Activated T-helper 1 cell treated with anti-CD3 and anti-CD28 coated beads, Interleukin-12 subunit alpha, Interleukin-12 subunit beta, Interleukin-2, Interleukin-4 antibody, amounts not matched to agents 30 ng/mL and 10 ng/mL and 1 ng/mL, durations not matched to agents 14 hours and 24 hours and 36 hours (primary cell): ENCODE measurements at regions not wholly inside any gene's neighbourhood (a gene's known extent, or its start where the extent isn't known, plus 50 kb on each side); places are given as distances from the start of the nearest gene placed in this dataset.

Experiments used
- DNase-seq: peaks from one replicate; pipeline ENCODE4 v3.0.0; 2021; ENCODE audit warnings: low spot score
- H3K27ac Mint-ChIP-seq: one replicate; pipeline ENCODE4 v1.8.0; 2021; ENCODE audit warnings: mild to moderate bottlenecking, mixed read lengths
- H3K27me3 Mint-ChIP-seq: one replicate; pipeline ENCODE4 v1.8.0; 2022; ENCODE audit warnings: mild to moderate bottlenecking, moderate library complexity, mixed read lengths; ENCODE audit not compliant: insufficient read depth
- H3K36me3 Mint-ChIP-seq: one replicate; pipeline ENCODE4 v1.8.0; 2021; ENCODE audit warnings: low read depth, mixed read lengths
- H3K4me1 Mint-ChIP-seq: one replicate; pipeline ENCODE4 v1.8.0; 2021; ENCODE audit warnings: low read depth, mixed read lengths
- H3K4me3 Mint-ChIP-seq: one replicate; pipeline ENCODE4 v1.8.0; 2021; ENCODE audit warnings: mild to moderate bottlenecking, moderate library complexity, mixed read lengths
- H3K9me3 Mint-ChIP-seq: one replicate; pipeline ENCODE4 v1.8.0; 2021; ENCODE audit warnings: mixed read lengths
- intact Hi-C: fragments of 100-400 bp; cut with micrococcal nuclease; formaldehyde crosslinking; loops from one replicate; pipeline ENCODE4 v1.15.1; 2024

- Mint-ChIP-seq H3K27ac (no peak overlapping the region), H3K4me3 (no peak overlapping the region), H3K27me3 (no peaks in the 10 kb centered on the region), H3K36me3 (peaks cover 2% of the 10 kb centered on the region), H3K9me3 (no peaks in the 10 kb centered on the region), H3K4me1 (peaks cover 16% of the 10 kb centered on the region)
- intact Hi-C loops, result no loop called here
- no peak for DNase-seq
Measured at GRCh38 chr12:92340003-92340402, 194.4 kb upstream of the BTG1 start.

- H3K4me1 Mint-ChIP-seq, result peaks cover 16% of the 10 kb centered on the region
- H3K36me3 Mint-ChIP-seq, result peaks cover 2% of the 10 kb centered on the region
- H3K27ac Mint-ChIP-seq, result no peak overlapping the region
- no peak for DNase-seq
- peaks cover 3% of the 10 kb centered on the region for H3K27me3 Mint-ChIP-seq
- intact Hi-C loops, result no loop called here
- H3K9me3 Mint-ChIP-seq, result no peaks in the 10 kb centered on the region
- no peak overlapping the region for H3K4me3 Mint-ChIP-seq
Measured at GRCh38 chr12:92339198-92339821, 193.7 kb upstream of the BTG1 start.

- peaks cover 21% of the 10 kb centered on the region for H3K4me1 Mint-ChIP-seq
- DNase-seq, result no peak
- peaks cover 2% of the 10 kb centered on the region for H3K36me3 Mint-ChIP-seq
- no peak overlapping the region for H3K27ac Mint-ChIP-seq
- H3K4me3 Mint-ChIP-seq, result no peak overlapping the region
- H3K9me3 Mint-ChIP-seq, result no peaks in the 10 kb centered on the region
- peaks cover 3% of the 10 kb centered on the region for H3K27me3 Mint-ChIP-seq
- intact Hi-C loops, result no loop called here
Measured at GRCh38 chr12:92338671-92339070, 193.0 kb upstream of the BTG1 start.

GRCh38 chr12:92338102-92338501, 192.5 kb upstream of the BTG1 start:
- peaks cover 2% of the 10 kb centered on the region for H3K36me3 Mint-ChIP-seq
- no peak for DNase-seq
- peaks cover 3% of the 10 kb centered on the region for H3K27me3 Mint-ChIP-seq
- intact Hi-C loops, result no loop called here
- H3K27ac Mint-ChIP-seq, result no peak overlapping the region
- no peaks in the 10 kb centered on the region for H3K9me3 Mint-ChIP-seq
- H3K4me1 Mint-ChIP-seq, result peaks cover 26% of the 10 kb centered on the region
- no peak overlapping the region for H3K4me3 Mint-ChIP-seq

- no peak for DNase-seq
- intact Hi-C loops, result no loop called here
- Mint-ChIP-seq H3K9me3 (no peaks in the 10 kb centered on the region), H3K27ac (no peak overlapping the region), H3K27me3 (peaks cover 10% of the 10 kb centered on the region), H3K4me1 (peaks cover 33% of the 10 kb centered on the region), H3K36me3 (peaks cover 2% of the 10 kb centered on the region), H3K4me3 (no peak overlapping the region)
Measured at GRCh38 chr12:92337128-92337527, 191.5 kb upstream of the BTG1 start.

- Mint-ChIP-seq H3K4me3 (no peak overlapping the region), H3K27me3 (peaks cover 10% of the 10 kb centered on the region), H3K27ac (no peak overlapping the region), H3K9me3 (no peaks in the 10 kb centered on the region), H3K36me3 (peaks cover 2% of the 10 kb centered on the region), H3K4me1 (peaks cover 34% of the 10 kb centered on the region)
- intact Hi-C loops, result no loop called here
- no peak for DNase-seq
Measured at GRCh38 chr12:92336641-92337040, 191.0 kb upstream of the BTG1 start.

- intact Hi-C loops, result no loop called here
- H3K27me3 Mint-ChIP-seq, result peaks cover 10% of the 10 kb centered on the region
- H3K36me3 Mint-ChIP-seq, result no peaks in the 10 kb centered on the region
- H3K4me1 Mint-ChIP-seq, result peaks cover 26% of the 10 kb centered on the region
- no peak overlapping the region for H3K4me3 Mint-ChIP-seq
- H3K9me3 Mint-ChIP-seq, result no peaks in the 10 kb centered on the region
- no peak overlapping the region for H3K27ac Mint-ChIP-seq
- no peak for DNase-seq
Measured at GRCh38 chr12:92335831-92336230, 190.2 kb upstream of the BTG1 start.

- Mint-ChIP-seq H3K27me3 (peaks cover 12% of the 10 kb centered on the region), H3K4me1 (peaks cover 20% of the 10 kb centered on the region), H3K4me3 (no peak overlapping the region), H3K27ac (no peak overlapping the region), H3K36me3 (no peaks in the 10 kb centered on the region), H3K9me3 (no peaks in the 10 kb centered on the region)
- no peak for DNase-seq
- intact Hi-C loops, result no loop called here
Measured at GRCh38 chr12:92334552-92334951, 188.9 kb upstream of the BTG1 start.

GRCh38 chr12:92332552-92332951, 186.9 kb upstream of the BTG1 start:
- no peak overlapping the region for H3K27ac Mint-ChIP-seq
- H3K27me3 Mint-ChIP-seq, result peaks cover 12% of the 10 kb centered on the region

GRCh38 chr12:92331383-92331782, 185.7 kb upstream of the BTG1 start:
- peaks cover 24% of the 10 kb centered on the region for H3K4me1 Mint-ChIP-seq
- H3K27me3 Mint-ChIP-seq, result peaks cover 12% of the 10 kb centered on the region
- H3K4me3 Mint-ChIP-seq, result no peak overlapping the region
- intact Hi-C loops, result no loop called here
- peaks cover 6% of the 10 kb centered on the region for H3K36me3 Mint-ChIP-seq
- H3K27ac Mint-ChIP-seq, result no peak overlapping the region
- no peak for DNase-seq
- H3K9me3 Mint-ChIP-seq, result no peaks in the 10 kb centered on the region

More at GRCh38 chr12:92332552-92332951, 186.9 kb upstream of the BTG1 start:
- H3K9me3 Mint-ChIP-seq, result no peaks in the 10 kb centered on the region
- no peak overlapping the region for H3K4me3 Mint-ChIP-seq
- intact Hi-C loops, result no loop called here
- H3K36me3 Mint-ChIP-seq, result peaks cover 6% of the 10 kb centered on the region
- peaks cover 24% of the 10 kb centered on the region for H3K4me1 Mint-ChIP-seq
- no peak for DNase-seq

GRCh38 chr12:92330654-92331053, 185.0 kb upstream of the BTG1 start:
- Mint-ChIP-seq H3K9me3 (peaks cover 5% of the 10 kb centered on the region), H3K4me3 (no peak overlapping the region), H3K36me3 (peaks cover 6% of the 10 kb centered on the region), H3K4me1 (peaks cover 24% of the 10 kb centered on the region), H3K27me3 (peaks cover 12% of the 10 kb centered on the region), H3K27ac (no peak overlapping the region)
- intact Hi-C loops, result no loop called here
- DNase-seq, result no peak

- Mint-ChIP-seq H3K4me3 (no peak overlapping the region), H3K27ac (no peak overlapping the region), H3K27me3 (peaks cover 2% of the 10 kb centered on the region), H3K9me3 (peaks cover 12% of the 10 kb centered on the region), H3K36me3 (peaks cover 14% of the 10 kb centered on the region), H3K4me1 (peaks cover 25% of the 10 kb centered on the region)
- intact Hi-C loops, result loop anchor here (10.0 kb wide), 1 partner anchor 942 kb away; no protein-coding TSS in a partner anchor
- DNase-seq, result no peak
Measured at GRCh38 chr12:92326877-92327276, 181.2 kb upstream of the BTG1 start.

GRCh38 chr12:92324849-92325500, 179.3 kb upstream of the BTG1 start:
- no peak for DNase-seq
- Mint-ChIP-seq H3K4me3 (no peak overlapping the region), H3K36me3 (peaks cover 14% of the 10 kb centered on the region), H3K27ac (no peak overlapping the region), H3K4me1 (peaks cover 28% of the 10 kb centered on the region), H3K9me3 (peaks cover 30% of the 10 kb centered on the region), H3K27me3 (no peaks in the 10 kb centered on the region)
- intact Hi-C loops, result loop anchor here (10.0 kb wide), 1 partner anchor 940 kb away; no protein-coding TSS in a partner anchor
